ENCODE measurements at regions not wholly inside any gene's neighbourhood (a gene's known extent, or its start where the extent isn't known, plus 50 kb on each side); places are given as distances from the start of the nearest gene placed in this dataset.

DNA sequence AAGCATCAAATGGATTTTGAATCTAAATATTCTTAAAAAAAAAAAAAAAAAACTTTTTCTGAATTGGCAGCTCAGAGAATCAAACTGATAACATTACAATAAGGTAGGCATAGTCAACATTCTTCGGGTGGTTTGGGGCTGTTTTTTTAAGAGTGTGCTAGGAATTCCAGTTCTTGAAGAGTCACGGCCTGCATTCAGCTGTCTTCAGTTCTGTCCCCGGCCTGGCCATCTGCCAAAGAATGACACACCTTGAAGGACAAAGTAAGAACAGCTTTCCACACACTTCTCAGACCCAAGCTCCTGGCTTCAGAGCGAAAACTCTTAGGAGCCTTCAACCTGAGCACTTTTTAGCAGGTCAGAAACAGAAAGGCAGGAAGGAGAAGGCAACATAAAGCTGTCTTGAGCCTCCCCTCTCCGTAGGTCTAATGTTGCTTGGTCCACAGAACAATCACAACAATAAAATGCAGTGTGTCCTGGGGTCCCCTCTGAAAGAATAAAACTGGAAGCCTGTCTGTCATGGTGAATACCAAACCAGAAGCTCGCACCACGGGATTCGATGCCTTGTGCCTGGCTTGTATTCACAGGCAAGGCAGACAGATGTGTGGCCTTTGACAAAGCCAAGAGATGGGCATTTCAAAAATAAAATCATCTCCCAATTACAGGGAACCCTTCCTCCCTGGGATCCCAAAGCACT, 524.4 kb upstream of the ZFHX3 start:
- Histone ChIP-seq H3K9ac (ENCODE audit: low read length) (no peak overlapping the region), H3K4me2 (ENCODE audit: low read length) (no peak overlapping the region), H3K79me2 (ENCODE audit: insufficient read depth, low read length) (no peaks in the 10 kb centered on the region), H3K4me3 (ENCODE audit: low read depth, low read length, poor library complexity, severe bottlenecking) (no peak overlapping the region), H2AFZ (ENCODE audit: low read length) (no peak overlapping the region), H3K9me3 (ENCODE audit: low read length) (no peaks in the 10 kb centered on the region), H3K4me1 (ENCODE audit: insufficient read depth, low read length, severe bottlenecking) (no peaks in the 10 kb centered on the region), H3F3A (ENCODE audit: insufficient read depth, low read length) (no peaks in the 10 kb centered on the region), H3K27me3 (ENCODE audit: insufficient read depth, low read length) (no peaks in the 10 kb centered on the region), H3K27ac (ENCODE audit: low read depth, low read length, poor library complexity, severe bottlenecking) (no peak overlapping the region), H3K9me2 (ENCODE audit: low read depth, low read length) (no peaks in the 10 kb centered on the region), H4K20me1 (ENCODE audit: insufficient read depth, low read length) (no peaks in the 10 kb centered on the region), H3K36me3 (ENCODE audit: insufficient read depth, low read length) (no peaks in the 10 kb centered on the region)
- TF ChIP-seq, protein P1, sequence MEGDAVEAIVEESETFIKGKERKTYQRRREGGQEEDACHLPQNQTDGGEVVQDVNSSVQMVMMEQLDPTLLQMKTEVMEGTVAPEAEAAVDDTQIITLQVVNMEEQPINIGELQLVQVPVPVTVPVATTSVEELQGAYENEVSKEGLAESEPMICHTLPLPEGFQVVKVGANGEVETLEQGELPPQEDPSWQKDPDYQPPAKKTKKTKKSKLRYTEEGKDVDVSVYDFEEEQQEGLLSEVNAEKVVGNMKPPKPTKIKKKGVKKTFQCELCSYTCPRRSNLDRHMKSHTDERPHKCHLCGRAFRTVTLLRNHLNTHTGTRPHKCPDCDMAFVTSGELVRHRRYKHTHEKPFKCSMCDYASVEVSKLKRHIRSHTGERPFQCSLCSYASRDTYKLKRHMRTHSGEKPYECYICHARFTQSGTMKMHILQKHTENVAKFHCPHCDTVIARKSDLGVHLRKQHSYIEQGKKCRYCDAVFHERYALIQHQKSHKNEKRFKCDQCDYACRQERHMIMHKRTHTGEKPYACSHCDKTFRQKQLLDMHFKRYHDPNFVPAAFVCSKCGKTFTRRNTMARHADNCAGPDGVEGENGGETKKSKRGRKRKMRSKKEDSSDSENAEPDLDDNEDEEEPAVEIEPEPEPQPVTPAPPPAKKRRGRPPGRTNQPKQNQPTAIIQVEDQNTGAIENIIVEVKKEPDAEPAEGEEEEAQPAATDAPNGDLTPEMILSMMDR (IDR thresholded peaks at IDR 0.05; ENCODE audit: low read length): no peak
- TF ChIP-seq EZH2 (IDR thresholded peaks at IDR 0.05; ENCODE audit: borderline replicate concordance, low read length): no peak

DNA sequence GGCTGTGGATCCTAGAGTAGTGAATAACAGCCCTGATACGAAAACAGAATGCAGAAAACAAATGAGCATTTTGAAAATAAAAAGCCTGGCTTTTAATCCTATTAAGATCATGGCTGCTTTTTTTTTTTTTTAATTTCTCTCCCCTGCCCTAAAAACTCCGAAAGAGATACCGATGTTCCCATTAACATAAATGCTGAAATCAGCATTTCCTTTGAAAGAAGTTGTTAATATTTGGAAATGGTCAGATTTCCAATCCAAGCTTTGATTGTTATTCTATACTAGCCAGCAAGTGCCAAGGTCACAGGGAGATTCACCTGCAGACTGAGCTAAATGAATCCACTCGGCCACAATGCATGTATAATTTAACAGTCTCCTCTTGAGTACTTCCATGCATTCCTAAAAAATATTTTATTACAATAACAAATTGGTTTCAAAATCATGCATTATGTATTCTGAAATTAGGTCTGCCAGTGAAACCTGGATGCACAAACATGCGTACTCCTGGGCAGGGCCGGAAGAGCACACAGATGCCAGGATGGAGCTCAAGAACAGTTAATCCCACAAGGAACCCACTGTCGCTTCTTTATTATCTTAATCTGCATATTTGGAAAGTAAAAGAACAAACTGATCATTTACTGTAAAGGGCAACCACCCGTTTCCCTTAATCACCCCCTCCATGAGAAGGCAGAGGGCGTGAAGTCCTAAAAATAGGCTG, 521.5 kb upstream of the ZFHX3 start:
- H4K20me1 ChIP-seq (ENCODE audit: insufficient read depth, low read length): no peaks in the 10 kb centered on the region
- H3K4me3 ChIP-seq (ENCODE audit: low read depth, low read length, poor library complexity, severe bottlenecking): no peak overlapping the region
- H3K9me2 ChIP-seq (ENCODE audit: low read depth, low read length): no peaks in the 10 kb centered on the region
- TF ChIP-seq EZH2 (IDR thresholded peaks at IDR 0.05; ENCODE audit: borderline replicate concordance, low read length): no peak
- TF ChIP-seq, protein P1 (IDR thresholded peaks at IDR 0.05; ENCODE audit: low read length): no peak
- H2AFZ ChIP-seq (ENCODE audit: low read length): no peak overlapping the region
- H3F3A ChIP-seq (ENCODE audit: insufficient read depth, low read length): no peaks in the 10 kb centered on the region
- no peaks in the 10 kb centered on the region for H3K36me3 ChIP-seq (ENCODE audit: insufficient read depth, low read length)
- no peaks in the 10 kb centered on the region for H3K27me3 ChIP-seq (ENCODE audit: insufficient read depth, low read length)
- H3K9ac ChIP-seq (ENCODE audit: low read length): no peak overlapping the region
- H3K4me1 ChIP-seq (ENCODE audit: insufficient read depth, low read length, severe bottlenecking): no peaks in the 10 kb centered on the region
- no peak overlapping the region for H3K4me2 ChIP-seq (ENCODE audit: low read length)
- H3K79me2 ChIP-seq (ENCODE audit: insufficient read depth, low read length): no peaks in the 10 kb centered on the region
- H3K27ac ChIP-seq (ENCODE audit: low read depth, low read length, poor library complexity, severe bottlenecking): no peak overlapping the region
- no peaks in the 10 kb centered on the region for H3K9me3 ChIP-seq (ENCODE audit: low read length)

DNA sequence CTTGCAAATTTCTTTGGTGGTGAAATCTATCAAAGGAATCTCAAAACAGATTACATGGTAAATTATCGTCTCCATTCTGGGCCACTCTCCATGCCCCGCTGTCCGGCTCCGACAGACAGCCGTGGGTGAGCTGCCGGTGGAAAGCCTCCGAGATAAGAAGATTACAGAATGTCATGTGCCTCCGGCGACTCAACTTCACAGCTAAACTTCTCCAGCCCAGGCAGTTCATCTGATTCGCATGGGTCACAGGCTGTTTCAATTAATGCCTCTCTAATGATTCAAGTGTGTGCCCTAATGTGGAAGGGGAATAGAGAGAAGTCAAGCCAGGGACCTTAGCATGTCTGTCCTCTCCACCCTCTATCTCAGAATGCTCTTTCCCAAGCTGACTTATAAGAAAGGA, 520.8 kb upstream of the ZFHX3 start:
- no peak overlapping the region for H3K9ac ChIP-seq (ENCODE audit: low read length)
- H2AFZ ChIP-seq (ENCODE audit: low read length): no peak overlapping the region

More for the DNA sequence above, 520.8 kb upstream of the ZFHX3 start:
- Histone ChIP-seq H3K27me3 (ENCODE audit: insufficient read depth, low read length) (no peaks in the 10 kb centered on the region), H3K4me1 (ENCODE audit: insufficient read depth, low read length, severe bottlenecking) (no peaks in the 10 kb centered on the region), H3K79me2 (ENCODE audit: insufficient read depth, low read length) (no peaks in the 10 kb centered on the region), H3K36me3 (ENCODE audit: insufficient read depth, low read length) (no peaks in the 10 kb centered on the region), H3K27ac (ENCODE audit: low read depth, low read length, poor library complexity, severe bottlenecking) (no peak overlapping the region), H3K4me3 (ENCODE audit: low read depth, low read length, poor library complexity, severe bottlenecking) (no peak overlapping the region), H3K9me2 (ENCODE audit: low read depth, low read length) (no peaks in the 10 kb centered on the region), H3K4me2 (ENCODE audit: low read length) (no peak overlapping the region), H4K20me1 (ENCODE audit: insufficient read depth, low read length) (no peaks in the 10 kb centered on the region), H3K9me3 (ENCODE audit: low read length) (no peaks in the 10 kb centered on the region), H3F3A (ENCODE audit: insufficient read depth, low read length) (no peaks in the 10 kb centered on the region)
- TF ChIP-seq, protein P1 (IDR thresholded peaks at IDR 0.05; ENCODE audit: low read length): no peak
- no peak for TF ChIP-seq EZH2 (IDR thresholded peaks at IDR 0.05; ENCODE audit: borderline replicate concordance, low read length)
